Activated B cell treated with CpG ODN at 0.5 μM for 24 hours (primary cell): ENCODE measurements at regions not wholly inside any gene's neighbourhood (a gene's known extent, or its start where the extent isn't known, plus 50 kb on each side); places are given as distances from the start of the nearest gene placed in this dataset.

Experiments
- ATAC-seq: fragments of 200-7000 bp; cut with Tn5 transposase; one replicate; pipeline ENCODE4 v1.10.0; 2021; ENCODE audit warnings: low read depth, mild to moderate bottlenecking, moderate library complexity
- CTCF ChIA-PET: fragments of 350-600 bp; sonication (Branson Sonifier 250); formaldehyde crosslinking; loops from one replicate; lab custom pipeline; 2021; ENCODE audit warnings: antibody characterized with exemption; lab: Charles Lee
- POLR2A ChIA-PET: fragments of 350-600 bp; sonication (Branson Sonifier 250); formaldehyde crosslinking; loops from one replicate; lab custom pipeline; 2021; ENCODE audit warnings: antibody characterized with exemption; lab: Charles Lee
- DNase-seq: peaks from one replicate; pipeline ENCODE4 v3.0.0; 2022
- H3K27ac Mint-ChIP-seq: one replicate; pipeline ENCODE4 v1.8.0; 2020; ENCODE audit warnings: mixed read lengths
- H3K27me3 Mint-ChIP-seq: one replicate; pipeline ENCODE4 v1.8.0; 2021; ENCODE audit warnings: mixed read lengths
- H3K36me3 Mint-ChIP-seq: one replicate; pipeline ENCODE4 v1.8.0; 2021; ENCODE audit warnings: low read depth, mixed read lengths
- H3K4me1 Mint-ChIP-seq: one replicate; pipeline ENCODE4 v1.8.0; 2021; ENCODE audit warnings: mixed read lengths
- H3K4me3 Mint-ChIP-seq: one replicate; pipeline ENCODE4 v1.8.0; 2020; ENCODE audit warnings: mild to moderate bottlenecking, mixed read lengths
- H3K9me3 Mint-ChIP-seq: one replicate; pipeline ENCODE4 v1.8.0; 2020; ENCODE audit warnings: mixed read lengths
- intact Hi-C: fragments of 100-400 bp; cut with micrococcal nuclease; formaldehyde crosslinking; loops from one replicate; pipeline ENCODE4 v1.15.1; 2024
- TF ChIP-seq, protein P1 (sequence below): fragments of 200-600 bp; IDR thresholded peaks from one replicate; pipeline ENCODE4 v1.8.0; 2022; ENCODE audit warnings: antibody characterized with exemption, mild to moderate bottlenecking

DNA sequence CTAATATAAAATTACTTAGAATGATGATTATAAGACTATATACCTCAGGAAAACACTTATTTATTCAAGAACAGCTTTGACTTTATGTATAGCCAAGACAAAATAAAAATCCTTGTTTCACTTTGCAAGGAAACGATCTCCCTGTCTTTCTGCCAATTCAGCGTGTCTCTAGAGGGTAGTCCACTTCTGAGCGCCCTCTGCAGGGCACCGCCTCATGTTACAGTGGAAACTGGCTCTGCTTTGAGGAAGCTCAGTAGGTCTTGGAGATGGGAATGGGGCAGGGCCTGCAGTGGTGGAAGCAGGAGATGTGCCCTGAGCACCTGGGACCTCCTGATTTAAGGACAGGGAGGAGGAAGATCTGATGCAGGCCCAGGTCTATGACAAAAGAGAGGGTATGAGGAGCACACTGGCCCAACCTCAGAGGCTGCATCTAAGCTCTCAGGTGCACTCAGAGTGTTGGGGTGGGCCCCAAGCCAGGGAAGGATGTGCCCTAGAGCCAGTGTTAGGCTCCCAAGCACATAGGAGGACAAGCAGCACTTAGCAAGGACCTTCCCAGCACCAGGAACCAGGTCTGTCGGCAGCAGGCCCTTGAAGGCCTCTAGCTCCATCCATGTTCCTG, 481.0 kb downstream of the TNS3 start:
- H3K9me3 Mint-ChIP-seq, result no peaks in the 10 kb centered on the region
- POLR2A ChIA-PET, result no interaction called here
- no peak overlapping the region for H3K27ac Mint-ChIP-seq
- peaks cover 2% of the 10 kb centered on the region for H3K4me1 Mint-ChIP-seq
- H3K27me3 Mint-ChIP-seq, result no peaks in the 10 kb centered on the region
- no peaks in the 10 kb centered on the region for H3K36me3 Mint-ChIP-seq
- TF ChIP-seq, protein P1, sequence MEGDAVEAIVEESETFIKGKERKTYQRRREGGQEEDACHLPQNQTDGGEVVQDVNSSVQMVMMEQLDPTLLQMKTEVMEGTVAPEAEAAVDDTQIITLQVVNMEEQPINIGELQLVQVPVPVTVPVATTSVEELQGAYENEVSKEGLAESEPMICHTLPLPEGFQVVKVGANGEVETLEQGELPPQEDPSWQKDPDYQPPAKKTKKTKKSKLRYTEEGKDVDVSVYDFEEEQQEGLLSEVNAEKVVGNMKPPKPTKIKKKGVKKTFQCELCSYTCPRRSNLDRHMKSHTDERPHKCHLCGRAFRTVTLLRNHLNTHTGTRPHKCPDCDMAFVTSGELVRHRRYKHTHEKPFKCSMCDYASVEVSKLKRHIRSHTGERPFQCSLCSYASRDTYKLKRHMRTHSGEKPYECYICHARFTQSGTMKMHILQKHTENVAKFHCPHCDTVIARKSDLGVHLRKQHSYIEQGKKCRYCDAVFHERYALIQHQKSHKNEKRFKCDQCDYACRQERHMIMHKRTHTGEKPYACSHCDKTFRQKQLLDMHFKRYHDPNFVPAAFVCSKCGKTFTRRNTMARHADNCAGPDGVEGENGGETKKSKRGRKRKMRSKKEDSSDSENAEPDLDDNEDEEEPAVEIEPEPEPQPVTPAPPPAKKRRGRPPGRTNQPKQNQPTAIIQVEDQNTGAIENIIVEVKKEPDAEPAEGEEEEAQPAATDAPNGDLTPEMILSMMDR, result no peak
- ATAC-seq (no peak), DNase-seq (no peak)
- no peak overlapping the region for H3K4me3 Mint-ChIP-seq
- CTCF ChIA-PET, result no interaction called here
- intact Hi-C loops, result no loop called here

DNA sequence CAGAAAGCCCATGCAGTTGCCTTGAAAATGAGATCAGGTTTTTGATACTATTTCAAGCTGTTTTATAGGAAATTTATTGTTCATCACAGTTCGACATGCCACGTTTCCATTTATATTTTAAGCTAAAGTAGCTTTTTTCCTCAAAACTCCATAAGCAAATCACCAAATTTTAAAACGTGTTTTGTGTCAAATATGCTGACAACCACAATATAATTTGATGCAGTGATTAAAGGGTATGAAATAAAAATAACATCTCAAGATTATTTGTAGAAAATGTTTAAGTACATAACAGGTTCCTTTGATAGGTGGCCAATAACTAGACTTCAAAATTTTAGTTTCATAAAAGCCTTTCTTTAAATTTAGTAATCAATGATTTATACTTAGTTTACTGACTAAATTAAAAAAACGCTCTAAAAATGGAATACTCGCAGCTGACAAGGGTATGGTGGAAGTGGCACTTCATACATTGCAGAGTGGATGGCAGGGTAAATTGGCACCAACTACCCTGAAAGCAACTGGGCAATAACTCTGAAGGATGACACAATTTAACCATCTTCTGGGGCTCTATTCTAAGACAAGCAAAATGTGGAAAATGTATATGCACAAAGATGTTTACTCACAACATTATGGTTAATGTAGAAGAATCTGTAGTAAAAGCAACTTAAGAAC, 481.6 kb downstream of the TNS3 start:
- CTCF ChIA-PET, result interaction anchor here (1.2 kb wide), 1 partner anchor 12 kb away, joined by 3 read pairs; no protein-coding TSS in a partner anchor
- TF ChIP-seq, protein P1, result no peak
- no peaks in the 10 kb centered on the region for H3K27me3 Mint-ChIP-seq

DNA sequence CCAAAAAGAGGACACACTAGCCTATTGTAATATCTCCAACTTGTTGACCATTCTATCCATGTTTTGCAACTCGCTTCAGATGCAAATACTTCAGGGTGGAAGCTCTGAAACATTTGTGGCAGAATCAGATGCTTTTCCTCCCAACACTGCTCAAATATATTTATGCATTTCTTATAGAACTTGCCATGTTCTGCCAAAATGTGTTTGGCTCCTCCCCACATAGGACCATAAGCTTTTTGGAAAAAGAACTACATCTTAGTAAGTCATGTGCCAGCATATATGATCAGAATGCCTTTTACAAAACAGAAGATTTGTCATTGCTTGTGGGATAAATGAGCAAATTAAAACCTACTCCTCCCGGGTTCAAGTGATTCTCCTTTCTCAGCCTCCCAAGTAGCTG, 484.5 kb downstream of the TNS3 start:
- intact Hi-C loops, result no loop called here
- Mint-ChIP-seq H3K36me3 (no peaks in the 10 kb centered on the region), H3K4me3 (no peak overlapping the region), H3K27ac (no peak overlapping the region), H3K9me3 (no peaks in the 10 kb centered on the region), H3K4me1 (peaks cover 1% of the 10 kb centered on the region), H3K27me3 (no peaks in the 10 kb centered on the region)
- ChIA-PET CTCF (no interaction called here), POLR2A (no interaction called here)
- TF ChIP-seq, protein P1, result no peak
- no peak for DNase-seq
- no peak for ATAC-seq

More for the DNA sequence above, 481.6 kb downstream of the TNS3 start:
- Mint-ChIP-seq H3K4me3 (no peak overlapping the region), H3K27ac (no peak overlapping the region), H3K9me3 (no peaks in the 10 kb centered on the region), H3K36me3 (no peaks in the 10 kb centered on the region), H3K4me1 (peaks cover 2% of the 10 kb centered on the region)
- no peak for ATAC-seq
- no peak for DNase-seq
- POLR2A ChIA-PET, result no interaction called here
- intact Hi-C loops, result no loop called here

DNA sequence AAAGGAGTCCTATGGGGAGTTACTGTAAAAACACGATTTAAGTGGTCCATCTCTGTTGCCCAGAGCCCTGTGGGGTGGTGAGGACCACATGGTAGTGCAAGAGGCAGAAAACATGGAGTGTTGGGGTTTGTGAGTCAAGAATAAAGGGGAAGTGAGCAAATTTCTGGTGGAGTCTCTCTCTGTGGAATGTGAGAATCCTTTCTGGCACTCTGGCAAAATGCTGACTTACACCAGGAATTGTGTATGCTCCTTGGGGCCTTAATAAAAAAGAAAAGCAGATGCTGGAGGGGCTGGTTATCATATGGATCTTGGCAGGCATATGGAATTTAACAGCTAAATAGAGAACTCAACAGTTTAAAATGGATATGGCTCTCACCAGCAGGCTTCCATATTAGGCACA, 486.0 kb downstream of the TNS3 start:
- DNase-seq (no peak), ATAC-seq (no peak)
- TF ChIP-seq, protein P1, result no peak
- ChIA-PET CTCF (no interaction called here), POLR2A (no interaction called here)
- Mint-ChIP-seq H3K4me3 (no peak overlapping the region), H3K4me1 (no peaks in the 10 kb centered on the region), H3K27ac (no peak overlapping the region), H3K9me3 (no peaks in the 10 kb centered on the region), H3K27me3 (peaks cover 3% of the 10 kb centered on the region), H3K36me3 (no peaks in the 10 kb centered on the region)
- intact Hi-C loops, result no loop called here

DNA sequence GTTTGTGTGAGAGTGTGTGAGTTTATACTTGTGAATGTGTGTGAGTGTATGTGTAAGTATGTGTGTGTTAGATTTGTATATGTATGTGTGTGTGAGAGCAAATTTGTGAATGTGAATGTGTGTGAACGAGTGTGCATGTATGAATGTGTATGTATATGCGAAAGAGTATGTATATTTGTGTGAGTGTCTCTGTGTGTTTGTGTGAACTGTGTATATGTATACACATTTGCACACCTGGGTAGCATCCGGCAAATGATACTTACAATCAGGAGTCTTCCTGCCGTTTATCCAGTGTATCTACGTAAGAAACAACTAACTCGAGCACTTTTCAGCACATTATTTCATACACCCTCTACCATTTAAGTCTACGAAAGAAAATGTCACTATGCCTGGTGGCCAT, 487.4 kb downstream of the TNS3 start:
- H3K27ac Mint-ChIP-seq, result no peak overlapping the region
- ATAC-seq (no peak), DNase-seq (no peak)
- intact Hi-C loops, result no loop called here
- H3K27me3 Mint-ChIP-seq, result peaks cover 5% of the 10 kb centered on the region
- no peaks in the 10 kb centered on the region for H3K9me3 Mint-ChIP-seq
- ChIA-PET CTCF (no interaction called here), POLR2A (no interaction called here)
- H3K36me3 Mint-ChIP-seq, result no peaks in the 10 kb centered on the region
- H3K4me1 Mint-ChIP-seq, result no peaks in the 10 kb centered on the region
- H3K4me3 Mint-ChIP-seq, result no peak overlapping the region
- TF ChIP-seq, protein P1, result no peak
